ENCODE measurements at regions not wholly inside any gene's neighbourhood (a gene's known extent, or its start where the extent isn't known, plus 50 kb on each side); places are given as distances from the start of the nearest gene placed in this dataset.

DNA sequence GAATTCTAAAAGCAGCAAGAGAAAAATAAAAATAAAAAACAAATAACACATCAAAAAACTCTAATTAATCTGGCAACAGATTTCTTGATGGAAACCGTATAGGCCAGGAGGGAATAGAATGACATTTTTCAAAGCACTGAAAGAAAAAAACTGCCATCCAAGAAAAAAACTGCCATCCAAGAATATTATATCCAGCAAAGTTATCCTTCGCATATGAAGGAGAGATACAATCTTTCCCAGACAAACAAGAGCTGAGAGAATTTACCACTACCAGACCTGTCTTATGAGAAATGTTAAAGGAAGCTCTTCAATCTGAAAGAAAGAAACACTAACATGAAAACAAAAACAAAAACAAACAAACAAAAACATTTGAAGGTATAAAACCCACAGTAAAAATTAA is 214.8 kb downstream of the EMP1 start:
- Histone ChIP-seq H3K27ac (ENCODE audit: low read length) (no peak overlapping the region), H3K4me3 (ENCODE audit: low read depth in 2 of 2, low read length in 2 of 2) (no peak overlapping the region), H3K36me3 (ENCODE audit: control insufficient read depth, insufficient read depth, low read length) (no peaks in the 10 kb centered on the region), H3K4me1 (ENCODE audit: control insufficient read depth, insufficient read depth, low read length) (no peaks in the 10 kb centered on the region), H3K27me3 (ENCODE audit: control insufficient read depth, insufficient read depth, low read length) (no peaks in the 10 kb centered on the region), H3K9me3 (ENCODE audit: control insufficient read depth, insufficient read depth, low read depth, low read length) (no peaks in the 10 kb centered on the region)
- CTCF ChIA-PET, result no interaction called here
- POLR2A ChIA-PET, result no interaction called here
- no TSS peak for BruUV-seq (replicated peaks)
- in situ Hi-C loops (cut with HindIII; ENCODE audit: low pct_unique_long_range_greater_than_20kb, low sequenced_read_pairs) (no loop called here), intact Hi-C loops (cut with micrococcal nuclease; ENCODE audit: unreplicated experiment) (no loop called here)
- DNase-seq (ENCODE audit: low read depth, low spot score) (no peak), ATAC-seq (no peak)
- TF ChIP-seq, protein P1, sequence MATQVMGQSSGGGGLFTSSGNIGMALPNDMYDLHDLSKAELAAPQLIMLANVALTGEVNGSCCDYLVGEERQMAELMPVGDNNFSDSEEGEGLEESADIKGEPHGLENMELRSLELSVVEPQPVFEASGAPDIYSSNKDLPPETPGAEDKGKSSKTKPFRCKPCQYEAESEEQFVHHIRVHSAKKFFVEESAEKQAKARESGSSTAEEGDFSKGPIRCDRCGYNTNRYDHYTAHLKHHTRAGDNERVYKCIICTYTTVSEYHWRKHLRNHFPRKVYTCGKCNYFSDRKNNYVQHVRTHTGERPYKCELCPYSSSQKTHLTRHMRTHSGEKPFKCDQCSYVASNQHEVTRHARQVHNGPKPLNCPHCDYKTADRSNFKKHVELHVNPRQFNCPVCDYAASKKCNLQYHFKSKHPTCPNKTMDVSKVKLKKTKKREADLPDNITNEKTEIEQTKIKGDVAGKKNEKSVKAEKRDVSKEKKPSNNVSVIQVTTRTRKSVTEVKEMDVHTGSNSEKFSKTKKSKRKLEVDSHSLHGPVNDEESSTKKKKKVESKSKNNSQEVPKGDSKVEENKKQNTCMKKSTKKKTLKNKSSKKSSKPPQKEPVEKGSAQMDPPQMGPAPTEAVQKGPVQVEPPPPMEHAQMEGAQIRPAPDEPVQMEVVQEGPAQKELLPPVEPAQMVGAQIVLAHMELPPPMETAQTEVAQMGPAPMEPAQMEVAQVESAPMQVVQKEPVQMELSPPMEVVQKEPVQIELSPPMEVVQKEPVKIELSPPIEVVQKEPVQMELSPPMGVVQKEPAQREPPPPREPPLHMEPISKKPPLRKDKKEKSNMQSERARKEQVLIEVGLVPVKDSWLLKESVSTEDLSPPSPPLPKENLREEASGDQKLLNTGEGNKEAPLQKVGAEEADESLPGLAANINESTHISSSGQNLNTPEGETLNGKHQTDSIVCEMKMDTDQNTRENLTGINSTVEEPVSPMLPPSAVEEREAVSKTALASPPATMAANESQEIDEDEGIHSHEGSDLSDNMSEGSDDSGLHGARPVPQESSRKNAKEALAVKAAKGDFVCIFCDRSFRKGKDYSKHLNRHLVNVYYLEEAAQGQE (IDR thresholded peaks at IDR 0.05; ENCODE audit: insufficient read depth in 1 of 2, low read depth in 2 of 2, low read length in 1 of 2), result no peak
- TF ChIP-seq POLR2AphosphoS5 (IDR thresholded peaks at IDR 0.05; ENCODE audit: low read depth, low read length) (no peak), SIN3A (IDR thresholded peaks at IDR 0.05; ENCODE audit: borderline replicate concordance, insufficient read depth, low read depth, low read length) (no peak), TCF7L2 (IDR thresholded peaks at IDR 0.05; ENCODE audit: low read depth, low read length) (no peak)
- TF ChIP-seq, protein P2, sequence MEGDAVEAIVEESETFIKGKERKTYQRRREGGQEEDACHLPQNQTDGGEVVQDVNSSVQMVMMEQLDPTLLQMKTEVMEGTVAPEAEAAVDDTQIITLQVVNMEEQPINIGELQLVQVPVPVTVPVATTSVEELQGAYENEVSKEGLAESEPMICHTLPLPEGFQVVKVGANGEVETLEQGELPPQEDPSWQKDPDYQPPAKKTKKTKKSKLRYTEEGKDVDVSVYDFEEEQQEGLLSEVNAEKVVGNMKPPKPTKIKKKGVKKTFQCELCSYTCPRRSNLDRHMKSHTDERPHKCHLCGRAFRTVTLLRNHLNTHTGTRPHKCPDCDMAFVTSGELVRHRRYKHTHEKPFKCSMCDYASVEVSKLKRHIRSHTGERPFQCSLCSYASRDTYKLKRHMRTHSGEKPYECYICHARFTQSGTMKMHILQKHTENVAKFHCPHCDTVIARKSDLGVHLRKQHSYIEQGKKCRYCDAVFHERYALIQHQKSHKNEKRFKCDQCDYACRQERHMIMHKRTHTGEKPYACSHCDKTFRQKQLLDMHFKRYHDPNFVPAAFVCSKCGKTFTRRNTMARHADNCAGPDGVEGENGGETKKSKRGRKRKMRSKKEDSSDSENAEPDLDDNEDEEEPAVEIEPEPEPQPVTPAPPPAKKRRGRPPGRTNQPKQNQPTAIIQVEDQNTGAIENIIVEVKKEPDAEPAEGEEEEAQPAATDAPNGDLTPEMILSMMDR (IDR thresholded peaks at IDR 0.05), result no peak

DNA sequence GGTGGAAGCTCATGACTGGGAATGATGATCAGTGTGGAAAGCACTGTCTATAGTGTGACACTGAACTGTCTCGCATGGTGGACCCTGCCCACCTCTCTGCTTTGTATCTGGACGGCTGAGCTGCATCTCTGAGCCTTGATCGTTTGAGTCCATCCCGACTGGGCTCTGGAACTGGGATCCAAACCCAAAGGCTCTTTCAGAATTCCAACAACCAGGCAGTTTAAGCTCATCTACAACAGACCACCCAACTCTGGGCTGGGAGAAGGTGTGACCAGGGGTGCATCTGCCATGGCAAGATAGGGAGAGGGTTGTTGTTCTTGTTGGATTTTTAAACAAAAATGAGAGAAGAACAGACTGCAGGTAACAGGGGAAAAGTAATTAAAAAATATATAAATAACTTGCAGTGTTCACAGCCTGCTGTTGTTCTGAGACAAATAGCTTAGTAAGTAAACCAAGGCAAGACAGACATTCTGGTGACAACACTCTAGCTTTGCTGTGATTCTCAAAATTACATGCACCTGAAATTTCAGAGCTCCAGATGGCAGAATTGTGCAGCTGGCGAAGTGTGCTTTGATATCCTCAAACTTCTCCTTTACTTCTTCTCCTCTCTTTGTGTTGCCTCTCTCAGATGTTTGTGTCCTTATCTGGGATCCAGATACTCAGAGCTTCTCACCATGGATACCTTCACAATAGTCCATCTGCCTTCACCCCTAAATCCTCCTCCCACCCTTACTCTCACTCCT is 209.6 kb downstream of the EMP1 start:
- ChIA-PET CTCF (interaction anchor here (0.6 to 1.1 kb wide), 2 partner anchors 63 to 128 kb away, joined by 3 to 4 read pairs; no protein-coding TSS in a partner anchor), POLR2A (no interaction called here)
- Histone ChIP-seq H3K9me3 (ENCODE audit: control insufficient read depth, insufficient read depth, low read depth, low read length) (no peaks in the 10 kb centered on the region), H3K27me3 (ENCODE audit: control insufficient read depth, insufficient read depth, low read length) (no peaks in the 10 kb centered on the region), H3K4me3 (ENCODE audit: low read depth in 2 of 2, low read length in 2 of 2) (no peak overlapping the region), H3K4me1 (ENCODE audit: control insufficient read depth, insufficient read depth, low read length) (no peaks in the 10 kb centered on the region), H3K27ac (ENCODE audit: low read length) (no peak overlapping the region), H3K36me3 (ENCODE audit: control insufficient read depth, insufficient read depth, low read length) (no peaks in the 10 kb centered on the region)
- TF ChIP-seq, protein P2 (IDR thresholded peaks at IDR 0.05), result peak; percentile 5; the same call in 1 of the 2 replicates
- TF ChIP-seq TCF7L2 (IDR thresholded peaks at IDR 0.05; ENCODE audit: low read depth, low read length), result no peak
- TF ChIP-seq SIN3A (IDR thresholded peaks at IDR 0.05; ENCODE audit: borderline replicate concordance, insufficient read depth, low read depth, low read length), result no peak
- TF ChIP-seq POLR2AphosphoS5 (IDR thresholded peaks at IDR 0.05; ENCODE audit: low read depth, low read length), result no peak
- no peak for DNase-seq (ENCODE audit: low read depth, low spot score)
- no peak for ATAC-seq
- intact Hi-C loops (cut with micrococcal nuclease; ENCODE audit: unreplicated experiment), result no loop called here
- in situ Hi-C loops (cut with HindIII; ENCODE audit: low pct_unique_long_range_greater_than_20kb, low sequenced_read_pairs), result no loop called here
- no TSS peak for BruUV-seq (replicated peaks)

Data from Panc1 (cell line).